Neuronal stem cell (in vitro differentiated cells): ENCODE measurements at regions not wholly inside any gene's neighbourhood (a gene's known extent, or its start where the extent isn't known, plus 50 kb on each side); places are given as distances from the start of the nearest gene placed in this dataset.
A peak's percentile ranks its signal among the peaks of the same experiment; 100 is the strongest.

Experiments used
- DNase-seq: peaks from one replicate; pipeline ENCODE4 v3.0.0-alpha.2; 2013; ENCODE audit warnings: low spot score
- H2AFZ ChIP-seq: one replicate; pipeline ENCODE4 v1.6.1; 2013; ENCODE audit warnings: mild to moderate bottlenecking, low read length, inconsistent platforms
- H2AK5ac ChIP-seq: 2 replicates; pipeline ENCODE4 v1.6.1; 2013; ENCODE audit warnings: low read depth, mild to moderate bottlenecking, inconsistent platforms, low read length, moderate library complexity, mixed read lengths
- H2BK120ac ChIP-seq: 2 replicates; pipeline ENCODE4 v1.6.1; 2013; ENCODE audit warnings: low read depth, mild to moderate bottlenecking, inconsistent platforms, low read length, moderate library complexity, mixed read lengths
- H2BK12ac ChIP-seq: one replicate; pipeline ENCODE4 v1.6.1; 2013; ENCODE audit warnings: low read length, inconsistent platforms
- H2BK15ac ChIP-seq: 2 replicates; pipeline ENCODE4 v1.6.1; 2013; ENCODE audit warnings: mild to moderate bottlenecking, low read length, inconsistent platforms, mixed read lengths
- H2BK5ac ChIP-seq: one replicate; pipeline ENCODE4 v1.6.1; 2013; ENCODE audit warnings: inconsistent platforms, mild to moderate bottlenecking, low read length, moderate library complexity
- H3K14ac ChIP-seq: one replicate; pipeline ENCODE4 v1.6.1; 2013; ENCODE audit warnings: low read length, inconsistent platforms
- H3K18ac ChIP-seq: 2 replicates; pipeline ENCODE4 v1.6.1; 2013; ENCODE audit warnings: low read length, inconsistent platforms
- H3K23ac ChIP-seq: 2 replicates; pipeline ENCODE4 v1.6.1; 2013; ENCODE audit warnings: low read depth, mild to moderate bottlenecking, mixed read lengths, low read length, inconsistent platforms; ENCODE audit not compliant: poor library complexity
- H3K27ac ChIP-seq: replicated peaks from 3 replicates; pipeline ENCODE4 v1.5.1; 2013; ENCODE audit warnings: low read length, inconsistent platforms
- H3K27me3 ChIP-seq, 3 experiments: 2 replicates each; pipeline ENCODE4 v1.6.1; 2013; ENCODE audit warnings: low read length in 3 of 3, mild to moderate bottlenecking in 2 of 3, inconsistent platforms in 1 of 3, low read depth in 1 of 3, mixed read lengths in 1 of 3, moderate library complexity in 1 of 3; ENCODE audit not compliant: control insufficient read depth in 3 of 3, insufficient read depth in 3 of 3
- H3K36me3 ChIP-seq, 2 donors: replicated peaks in 1 of 2; 2 replicates each; pipeline ENCODE4 v1.6.1; 2013; ENCODE audit warnings: low read length in 2 of 2; ENCODE audit not compliant: control insufficient read depth in 2 of 2, insufficient read depth in 2 of 2
- H3K4ac ChIP-seq: 2 replicates; pipeline ENCODE4 v1.6.1; 2013; ENCODE audit warnings: inconsistent platforms, mild to moderate bottlenecking, low read length, moderate library complexity
- H3K4me1 ChIP-seq, 2 donors: 1 replicate in 1 of 2; 2 replicates in 1 of 2; pipeline ENCODE4 v1.6.1; 2013; ENCODE audit warnings: low read length in 2 of 2, low read depth in 1 of 2; ENCODE audit not compliant: control insufficient read depth in 2 of 2, insufficient read depth in 1 of 2
- H3K4me2 ChIP-seq: one replicate; pipeline ENCODE4 v1.6.1; 2013; ENCODE audit warnings: mild to moderate bottlenecking, low read length, inconsistent platforms; ENCODE audit not compliant: insufficient read depth, poor library complexity, severe bottlenecking
- H3K4me3 ChIP-seq, 2 donors: 2 replicates each; pipeline ENCODE4 v1.5.1; 2013; ENCODE audit warnings: low read length in 2 of 2, mild to moderate bottlenecking in 2 of 2, inconsistent platforms in 1 of 2, moderate library complexity in 1 of 2
- H3K79me1 ChIP-seq: one replicate; pipeline ENCODE4 v1.6.1; 2013; ENCODE audit warnings: low read depth, mild to moderate bottlenecking, inconsistent platforms, low read length, moderate library complexity
- H3K9ac ChIP-seq: one replicate; pipeline ENCODE4 v1.6.1; 2013; ENCODE audit warnings: mild to moderate bottlenecking, low read depth, low read length, inconsistent platforms; ENCODE audit not compliant: poor library complexity
- H3K9me3 ChIP-seq, 2 donors: replicated peaks in 1 of 2; 2 replicates each; pipeline versions ENCODE3 to v1.6.1; 2013; ENCODE audit warnings: low read length in 2 of 2, mild to moderate bottlenecking in 2 of 2, inconsistent platforms in 1 of 2, low read depth in 1 of 2, mixed read lengths in 1 of 2, moderate library complexity in 1 of 2; ENCODE audit not compliant: control insufficient read depth in 2 of 2, insufficient read depth in 1 of 2
- H4K8ac ChIP-seq: one replicate; pipeline ENCODE4 v1.6.1; 2013; ENCODE audit warnings: low read depth, mild to moderate bottlenecking, inconsistent platforms, low read length, moderate library complexity
- H4K91ac ChIP-seq: one replicate; pipeline ENCODE4 v1.6.1; 2013; ENCODE audit warnings: low read length, low read depth, mild to moderate bottlenecking, inconsistent platforms; ENCODE audit not compliant: poor library complexity
- WGBS, 2 donors: extraction: QIAGEN DNeasy Blood & Tissue Kit; methylation state at CpG; one replicate each; pipeline ENCODE4 v1.1.7; 2013; ENCODE audit warnings: missing lambda C conversion rate in 2 of 2, mixed read lengths in 1 of 2; ENCODE audit not compliant: insufficient read length in 2 of 2, insufficient replicate concordance in 1 of 2; ENCODE audit errors: extremely low coverage in 2 of 2; 5-methylcytosine and 5-hydroxymethylcytosine counted together

- no peak overlapping the region for H2AFZ ChIP-seq
- H3K27me3 ChIP-seq: no peaks in the 10 kb centered on the region
- no peak overlapping the region for H3K4me2 ChIP-seq
- no peak for DNase-seq
- peaks cover 0 to 2% of the 10 kb centered on the region in 2 donors for H3K4me1 ChIP-seq
- no peak overlapping the region for H4K8ac ChIP-seq
- no peaks in the 10 kb centered on the region for H3K9me3 ChIP-seq
- H3K18ac ChIP-seq: no peak overlapping the region
- no peaks in the 10 kb centered on the region for H3K79me1 ChIP-seq
- H2BK120ac ChIP-seq: no peak overlapping the region
- H3K14ac ChIP-seq: no peak overlapping the region
- H3K23ac ChIP-seq: no peak overlapping the region
- H3K36me3 ChIP-seq: no peaks in the 10 kb centered on the region
- WGBS, 2 donors: no CpG with 5 or more reads among the region's 3 CpGs
- H4K91ac ChIP-seq: no peak overlapping the region
- H2BK5ac ChIP-seq: no peak overlapping the region
- H2BK15ac ChIP-seq: no peak overlapping the region
- no peak overlapping the region for H2AK5ac ChIP-seq
- no peak overlapping the region for H3K27ac ChIP-seq
- no peak overlapping the region for H3K4me3 ChIP-seq
- no peak overlapping the region for H3K4ac ChIP-seq
- H3K9ac ChIP-seq: no peak overlapping the region
- no peak overlapping the region for H2BK12ac ChIP-seq
Measured at GRCh38 chr2:179348906-179349305, 84.3 kb upstream of the SESTD1 start.

GRCh38 chr2:179344970-179345369 is 80.3 kb upstream of the SESTD1 start:
- H4K91ac ChIP-seq: no peak overlapping the region
- H3K27me3 ChIP-seq: no peaks in the 10 kb centered on the region
- H3K27ac ChIP-seq: no peak overlapping the region

GRCh38 chr2:179344280-179344964 is 79.8 kb upstream of the SESTD1 start:
- no peak overlapping the region for H3K4ac ChIP-seq
- peak overlapping the region; percentile 73 for H2AFZ ChIP-seq
- H3K9me3 ChIP-seq: no peaks in the 10 kb centered on the region
- no peaks in the 10 kb centered on the region for H3K36me3 ChIP-seq
- H3K27me3 ChIP-seq: no peaks in the 10 kb centered on the region
- no peaks in the 10 kb centered on the region for H3K79me1 ChIP-seq
- no peak overlapping the region for H3K23ac ChIP-seq
- H3K4me3 ChIP-seq: no peak overlapping the region
- H2BK120ac ChIP-seq: no peak overlapping the region
- H3K9ac ChIP-seq: no peak overlapping the region
- no peak overlapping the region for H3K4me2 ChIP-seq
- no peak overlapping the region for H4K91ac ChIP-seq
- H3K18ac ChIP-seq: no peak overlapping the region
- H2AK5ac ChIP-seq: no peak overlapping the region
- H3K14ac ChIP-seq: no peak overlapping the region
- H2BK5ac ChIP-seq: no peak overlapping the region
- H4K8ac ChIP-seq: no peak overlapping the region
- no peak overlapping the region for H3K27ac ChIP-seq
- no peak overlapping the region for H2BK15ac ChIP-seq
- WGBS, 2 donors: no CpG with 5 or more reads among the region's 4 CpGs
- H3K4me1 ChIP-seq: peaks cover 0 to 2% of the 10 kb centered on the region in 2 donors
- no peak overlapping the region for H2BK12ac ChIP-seq
- no peak for DNase-seq

More at GRCh38 chr2:179344970-179345369, 80.3 kb upstream of the SESTD1 start:
- H2AFZ ChIP-seq: peak overlapping the region; percentile 73
- DNase-seq: no peak
- no peak overlapping the region for H2AK5ac ChIP-seq
- peaks cover 0 to 2% of the 10 kb centered on the region in 2 donors for H3K4me1 ChIP-seq
- no peak overlapping the region for H2BK12ac ChIP-seq
- no peak overlapping the region for H3K4me2 ChIP-seq
- 100% methylated on average over 1 of the region's 1 CpG; no CpG with 5 or more reads in 1 of the 2 donors for WGBS, 2 donors
- H4K8ac ChIP-seq: no peak overlapping the region
- H3K4ac ChIP-seq: no peak overlapping the region
- no peak overlapping the region for H3K9ac ChIP-seq
- no peaks in the 10 kb centered on the region for H3K79me1 ChIP-seq
- H2BK5ac ChIP-seq: no peak overlapping the region
- no peak overlapping the region for H3K18ac ChIP-seq
- no peak overlapping the region for H3K23ac ChIP-seq
- H2BK15ac ChIP-seq: no peak overlapping the region
- H3K14ac ChIP-seq: no peak overlapping the region
- H3K9me3 ChIP-seq: no peaks in the 10 kb centered on the region
- H3K4me3 ChIP-seq: no peak overlapping the region
- H2BK120ac ChIP-seq: no peak overlapping the region
- H3K36me3 ChIP-seq: no peaks in the 10 kb centered on the region

- Histone ChIP-seq H3K4me1 (peaks cover 0 to 2% of the 10 kb centered on the region in 2 donors), H2BK15ac (no peak overlapping the region), H3K27ac (no peak overlapping the region), H2BK120ac (no peak overlapping the region), H3K18ac (no peak overlapping the region), H4K8ac (no peak overlapping the region), H3K9ac (no peak overlapping the region), H3K4me2 (no peak overlapping the region), H3K23ac (no peak overlapping the region), H4K91ac (no peak overlapping the region), H3K79me1 (no peaks in the 10 kb centered on the region), H3K27me3 (no peaks in the 10 kb centered on the region), H3K4me3 (no peak overlapping the region), H3K4ac (no peak overlapping the region), H2BK12ac (no peak overlapping the region), H3K36me3 (no peaks in the 10 kb centered on the region), H2BK5ac (no peak overlapping the region), H2AFZ (peak overlapping the region; percentile 73), H2AK5ac (no peak overlapping the region), H3K9me3 (no peaks in the 10 kb centered on the region), H3K14ac (no peak overlapping the region)
- no peak for DNase-seq
Measured at GRCh38 chr2:179343945-179344279, 79.3 kb upstream of the SESTD1 start.
